Psoas muscle (tissue), 7 donors: ENCODE measurements at regions not wholly inside any gene's neighbourhood (a gene's known extent, or its start where the extent isn't known, plus 50 kb on each side); places are given as distances from the start of the nearest gene placed in this dataset.

Experiments
- ATAC-seq, 4 donors: fragments of 200-7000 bp; cut with Tn5 transposase; one replicate each; pipeline ENCODE4 v1.9.1; 2020; ENCODE audit warnings: moderate library complexity in 3 of 4, mild to moderate bottlenecking in 2 of 4
- DNase-seq, 2 donors: peaks; one replicate each; pipeline ENCODE4 v3.0.0-alpha.2; 2020
- H3K27ac ChIP-seq: fragments of 200-600 bp; one replicate; pipeline ENCODE4 v1.8.0; 2022
- H3K27me3 ChIP-seq, 3 donors: fragments of 200-600 bp in 1 of 3; one replicate each; pipeline versions ENCODE4 v1.6.1 to v1.8.0; 2013 to 2022; ENCODE audit warnings: low read length in 2 of 3, mild to moderate bottlenecking in 2 of 3, moderate library complexity in 1 of 3; ENCODE audit not compliant: insufficient read depth in 3 of 3
- H3K36me3 ChIP-seq, 2 donors: fragments of 200-600 bp in 1 of 2; one replicate each; pipeline versions ENCODE4 v1.6.1 to v1.8.0; 2013 to 2022; ENCODE audit warnings: low read depth in 1 of 2, mild to moderate bottlenecking in 1 of 2, moderate library complexity in 1 of 2; ENCODE audit not compliant: insufficient read depth in 1 of 2
- H3K4me1 ChIP-seq: fragments of 200-600 bp; one replicate; pipeline ENCODE4 v1.8.0; 2022
- H3K4me3 ChIP-seq: fragments of 200-600 bp; one replicate; pipeline ENCODE4 v1.8.0; 2022; ENCODE audit warnings: mild to moderate bottlenecking
- H3K9me3 ChIP-seq: fragments of 200-600 bp; one replicate; pipeline ENCODE4 v1.8.0; 2022
- CTCF ChIP-seq: fragments of 200-600 bp; IDR thresholded peaks from one replicate; pipeline ENCODE4 v1.8.0; 2022; ENCODE audit warnings: antibody characterized with exemption
- WGBS, 3 donors: extraction: QIAGEN DNeasy Blood & Tissue Kit; methylation state at CpG; one replicate each; pipeline versions ENCODE4 v1.1.6 to v1.1.7; 2013; 5-methylcytosine and 5-hydroxymethylcytosine counted together
- intact Hi-C, 2 donors: fragments of 100-400 bp; cut with DNase I; formaldehyde crosslinking; loops; one replicate each; pipeline versions ENCODE4 v1.11.0 to v1.14.2; 2022
- donor health status: healthy with polysubstance abuse.
- donor health status: DM: no; HTN: no; CAD: no; lungs with moderate emphysema.
- donor health status: Bipolar disorder and iron deficiency.
- donor health status: healthy.
- donor health status: DM: yes; HTN: yes; CAD: no.
- donor health status: DM: no; HTN: no; CAD: no.
- donor health status: DM: yes; HTN: yes; CAD: no.

- Histone ChIP-seq H3K27me3 (peaks cover 0 to 10% (median 2%) of the 10 kb centered on the region in 3 donors), H3K9me3 (no peaks in the 10 kb centered on the region), H3K4me3 (no peak overlapping the region), H3K4me1 (no peaks in the 10 kb centered on the region), H3K36me3 (no peaks in the 10 kb centered on the region), H3K27ac (no peak overlapping the region)
- WGBS, 3 donors = 41 to 54% (median 45%) methylated on average over 8 of the region's 8 CpGs
- intact Hi-C loops = no loop called here
- no peak for ATAC-seq
- TF ChIP-seq CTCF = no peak
- no peak for DNase-seq
Observed at GRCh38 chr1:4596486-4596885, 57.9 kb upstream of the AJAP1 start.

- Histone ChIP-seq H3K27ac (no peak overlapping the region), H3K9me3 (no peaks in the 10 kb centered on the region), H3K27me3 (peaks cover 0 to 10% (median 2%) of the 10 kb centered on the region in 3 donors), H3K4me3 (no peak overlapping the region), H3K4me1 (no peaks in the 10 kb centered on the region), H3K36me3 (no peaks in the 10 kb centered on the region)
- whole genome bisulfite sequencing, 3 donors = 44 to 49% (median 47%) methylated on average over 5 of the region's 5 CpGs
- intact Hi-C loops = no loop called here
- DNase-seq (no peak), ATAC-seq (no peak)
- no peak for TF ChIP-seq CTCF
Observed at GRCh38 chr1:4597020-4597419, 57.4 kb upstream of the AJAP1 start.

- no peak for TF ChIP-seq CTCF
- H3K4me3 ChIP-seq = no peak overlapping the region
- WGBS, 3 donors = 73 to 74% (median 73%) methylated on average over 6 of the region's 6 CpGs
- no peak for ATAC-seq
- peaks cover 0 to 14% (median 2%) of the 10 kb centered on the region in 3 donors for H3K27me3 ChIP-seq
- no peak overlapping the region for H3K27ac ChIP-seq
- no peaks in the 10 kb centered on the region for H3K9me3 ChIP-seq
- no peaks in the 10 kb centered on the region for H3K36me3 ChIP-seq
- no peaks in the 10 kb centered on the region for H3K4me1 ChIP-seq
- no peak for DNase-seq
- intact Hi-C loops = no loop called here
Observed at GRCh38 chr1:4598561-4598960, 55.8 kb upstream of the AJAP1 start.

GRCh38 chr1:4599521-4599920 lies 54.9 kb upstream of the AJAP1 start:
- WGBS, 3 donors = 73 to 80% (median 78%) methylated on average over 15 of the region's 15 CpGs
- Histone ChIP-seq H3K4me1 (no peaks in the 10 kb centered on the region), H3K36me3 (no peaks in the 10 kb centered on the region), H3K9me3 (no peaks in the 10 kb centered on the region), H3K27me3 (peaks cover 0 to 14% (median 2%) of the 10 kb centered on the region in 3 donors), H3K27ac (no peak overlapping the region), H3K4me3 (no peak overlapping the region)
- no peak for DNase-seq
- intact Hi-C loops = no loop called here
- no peak for ATAC-seq
- no peak for TF ChIP-seq CTCF

GRCh38 chr1:4599951-4600481 lies 54.4 kb upstream of the AJAP1 start:
- Histone ChIP-seq H3K36me3 (no peaks in the 10 kb centered on the region), H3K27ac (no peak overlapping the region), H3K27me3 (peaks cover 0 to 14% (median 2%) of the 10 kb centered on the region in 3 donors), H3K4me1 (no peaks in the 10 kb centered on the region), H3K4me3 (no peak overlapping the region), H3K9me3 (no peaks in the 10 kb centered on the region)
- WGBS, 3 donors = 25 to 52% (median 27%) methylated on average over 27 of the region's 27 CpGs
- intact Hi-C loops = no loop called here
- ATAC-seq (no peak), DNase-seq (no peak)
- TF ChIP-seq CTCF = no peak
